HFFc6 (cell line): ENCODE measurements at regions not wholly inside any gene's neighbourhood (a gene's known extent, or its start where the extent isn't known, plus 50 kb on each side); places are given as distances from the start of the nearest gene placed in this dataset.

ENCODE experiments used
- DNase-seq: peaks from one replicate; pipeline ENCODE4 v3.0.0-alpha.2; 2018
- H3K27ac Mint-ChIP-seq: 2 replicates; pipeline ENCODE4 v1.8.0; 2020; ENCODE audit warnings: mild to moderate bottlenecking, mixed read lengths
- H3K27me3 Mint-ChIP-seq: 2 replicates; pipeline ENCODE4 v1.8.0; 2021; ENCODE audit warnings: mild to moderate bottlenecking, moderate library complexity, mixed read lengths; ENCODE audit not compliant: insufficient read depth
- H3K36me3 Mint-ChIP-seq: 2 replicates; pipeline ENCODE4 v1.8.0; 2021; ENCODE audit warnings: low read depth, mixed read lengths
- H3K4me1 Mint-ChIP-seq: 2 replicates; pipeline ENCODE4 v1.8.0; 2020; ENCODE audit warnings: low read depth, mixed read lengths
- H3K4me3 Mint-ChIP-seq: 2 replicates; pipeline ENCODE4 v1.8.0; 2020; ENCODE audit warnings: mild to moderate bottlenecking, moderate library complexity, mixed read lengths
- H3K9me3 Mint-ChIP-seq: 2 replicates; pipeline ENCODE4 v1.8.0; 2020; ENCODE audit warnings: mild to moderate bottlenecking, mixed read lengths
- CTCF ChIP-seq: fragments of 200-600 bp; sonication (generic); IDR thresholded peaks from 2 replicates; pipeline ENCODE4 v1.5.0; 2021; ENCODE audit warnings: antibody characterized with exemption, mild to moderate bottlenecking

- no peak for TF ChIP-seq CTCF
- H3K9me3 Mint-ChIP-seq, result no peaks in the 10 kb centered on the region; the same call in 1 of the 2 replicates
- H3K4me1 Mint-ChIP-seq, result no peaks in the 10 kb centered on the region
- no peak for DNase-seq
- H3K27ac Mint-ChIP-seq, result no peak overlapping the region
- H3K27me3 Mint-ChIP-seq, result no peaks in the 10 kb centered on the region
- no peaks in the 10 kb centered on the region for H3K36me3 Mint-ChIP-seq
- H3K4me3 Mint-ChIP-seq, result no peak overlapping the region
Observed at GRCh38 chr4:42341518-42342026, 55.7 kb upstream of the SHISA3 start.

- H3K9me3 Mint-ChIP-seq, result no peaks in the 10 kb centered on the region; the same call in 1 of the 2 replicates
- H3K4me1 Mint-ChIP-seq, result no peaks in the 10 kb centered on the region
- H3K4me3 Mint-ChIP-seq, result no peak overlapping the region
- no peaks in the 10 kb centered on the region for H3K36me3 Mint-ChIP-seq
- DNase-seq, result no peak
- no peak overlapping the region for H3K27ac Mint-ChIP-seq
- no peak for TF ChIP-seq CTCF
- H3K27me3 Mint-ChIP-seq, result no peaks in the 10 kb centered on the region
Observed at GRCh38 chr4:42342459-42342858, 54.8 kb upstream of the SHISA3 start.

GRCh38 chr4:42344309-42344708 is 53.0 kb upstream of the SHISA3 start:
- peaks cover 4% of the 10 kb centered on the region; the same call in 1 of the 2 replicates for H3K9me3 Mint-ChIP-seq
- H3K27me3 Mint-ChIP-seq, result no peaks in the 10 kb centered on the region
- no peak overlapping the region for H3K27ac Mint-ChIP-seq
- no peak for TF ChIP-seq CTCF
- no peak for DNase-seq
- H3K4me1 Mint-ChIP-seq, result no peaks in the 10 kb centered on the region
- H3K4me3 Mint-ChIP-seq, result no peak overlapping the region
- no peaks in the 10 kb centered on the region for H3K36me3 Mint-ChIP-seq

- Mint-ChIP-seq H3K4me3 (no peak overlapping the region), H3K4me1 (no peaks in the 10 kb centered on the region), H3K9me3 (peaks cover 4% of the 10 kb centered on the region; the same call in 1 of the 2 replicates), H3K27me3 (no peaks in the 10 kb centered on the region), H3K27ac (no peak overlapping the region), H3K36me3 (no peaks in the 10 kb centered on the region)
- no peak for DNase-seq
- TF ChIP-seq CTCF, result no peak
Observed at GRCh38 chr4:42344749-42345148, 52.5 kb upstream of the SHISA3 start.

- no peaks in the 10 kb centered on the region for H3K27me3 Mint-ChIP-seq
- peaks cover 10% of the 10 kb centered on the region; the same call in 1 of the 2 replicates for H3K9me3 Mint-ChIP-seq
- no peak overlapping the region for H3K27ac Mint-ChIP-seq
- no peak overlapping the region for H3K4me3 Mint-ChIP-seq
- no peak for TF ChIP-seq CTCF
- no peak for DNase-seq
- no peaks in the 10 kb centered on the region for H3K4me1 Mint-ChIP-seq
- no peaks in the 10 kb centered on the region for H3K36me3 Mint-ChIP-seq
Observed at GRCh38 chr4:42345962-42346544, 51.2 kb upstream of the SHISA3 start.
